Fibroblast of mammary gland (primary cell): ENCODE measurements at regions not wholly inside any gene's neighbourhood (a gene's known extent, or its start where the extent isn't known, plus 50 kb on each side); places are given as distances from the start of the nearest gene placed in this dataset.

Experiments
- DNase-seq: peaks from one replicate; pipeline ENCODE4 v3.0.0-alpha.2; 2010; ENCODE audit warnings: low read depth
- H3K4me3 ChIP-seq: 2 replicates; pipeline ENCODE4 v1.5.1; 2011; ENCODE audit warnings: low read depth, mild to moderate bottlenecking, low read length, moderate library complexity; ENCODE audit not compliant: control insufficient read depth
- CTCF ChIP-seq: conservative IDR thresholded peaks from 2 replicates; pipeline ENCODE4 v1.5.1; 2011; ENCODE audit warnings: low read depth, low read length, inconsistent platforms; ENCODE audit not compliant: control insufficient read depth, insufficient read depth

- TF ChIP-seq CTCF, result no peak
- DNase-seq, result no peak
- no peak overlapping the region for H3K4me3 ChIP-seq
Measured at GRCh38 chr14:100664231-100664630, 62.5 kb upstream of the DLK1 start.

GRCh38 chr14:100664841-100665510, 61.7 kb upstream of the DLK1 start:
- DNase-seq, result peak; percentile 87
- no peak for TF ChIP-seq CTCF
- no peak overlapping the region for H3K4me3 ChIP-seq

GRCh38 chr14:100665511-100666032, 61.1 kb upstream of the DLK1 start:
- TF ChIP-seq CTCF, result no peak
- no peak overlapping the region for H3K4me3 ChIP-seq

GRCh38 chr14:100666403-100666802, 60.3 kb upstream of the DLK1 start:
- no peak for DNase-seq
- H3K4me3 ChIP-seq, result no peak overlapping the region
- TF ChIP-seq CTCF, result no peak

More at GRCh38 chr14:100665511-100666032, 61.1 kb upstream of the DLK1 start:
- DNase-seq, result peak; percentile 55

GRCh38 chr14:100666851-100667250, 59.8 kb upstream of the DLK1 start:
- TF ChIP-seq CTCF, result no peak
- H3K4me3 ChIP-seq, result no peak overlapping the region
- no peak for DNase-seq

GRCh38 chr14:100667656-100668055, 59.0 kb upstream of the DLK1 start:
- H3K4me3 ChIP-seq, result no peak overlapping the region
- TF ChIP-seq CTCF, result no peak
- no peak for DNase-seq
